ENCODE measurements at regions not wholly inside any gene's neighbourhood (a gene's known extent, or its start where the extent isn't known, plus 50 kb on each side); places are given as distances from the start of the nearest gene placed in this dataset.

DNA sequence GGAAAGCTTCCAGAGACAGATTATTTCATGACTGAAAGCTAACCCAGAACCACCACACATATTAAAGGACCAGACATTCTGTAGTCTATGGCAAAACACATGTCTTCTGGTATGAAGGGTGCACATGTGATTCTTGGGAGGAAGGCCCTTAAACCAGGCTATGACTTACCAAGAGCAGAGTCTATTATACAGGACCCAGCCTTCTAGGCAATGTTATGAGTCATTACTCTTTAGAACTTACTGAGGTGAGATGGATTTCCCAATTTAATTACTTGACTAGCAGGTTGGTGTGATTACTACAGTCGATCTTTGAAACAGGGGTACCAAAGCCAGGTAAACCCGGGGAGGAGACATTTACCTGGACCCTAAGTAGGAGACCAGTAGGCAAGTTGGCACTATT lies 350.8 kb downstream of the TRIB2 start:
- Mint-ChIP-seq H3K4me1 (no peaks in the 10 kb centered on the region), H3K4me3 (no peak overlapping the region), H3K9me3 (ENCODE audit: insufficient read depth) (no peaks in the 10 kb centered on the region), H3K27me3 (peaks cover 18% of the 10 kb centered on the region), H3K27ac (no peak overlapping the region)
- Histone ChIP-seq H2AFZ (ENCODE audit: insufficient read depth, low read depth, low read length, poor library complexity, severe bottlenecking) (no peak overlapping the region), H4K20me1 (ENCODE audit: control insufficient read depth, insufficient read depth, low read length, poor library complexity, severe bottlenecking) (no peaks in the 10 kb centered on the region), H3K79me2 (ENCODE audit: control insufficient read depth, insufficient read depth, low read length) (no peaks in the 10 kb centered on the region), H3K4me3 (ENCODE audit: control extremely low read depth in 1 of 5, extremely low read depth in 1 of 5, insufficient read depth in 1 of 5, low read depth in 2 of 5, low read length in 4 of 5) (no peak overlapping the region), H3K4me2 (replicated peaks; ENCODE audit: low read depth, low read length, poor library complexity, severe bottlenecking) (no peak overlapping the region), H3K4me1 (ENCODE audit: control insufficient read depth in 2 of 2, insufficient read depth in 2 of 2, low read length in 2 of 2) (no peaks in the 10 kb centered on the region), H3K27me3 (replicated peaks in 1 of 4; ENCODE audit: control extremely low read depth in 1 of 4, control insufficient read depth in 3 of 4, insufficient read depth in 4 of 4, low read length in 3 of 4) (peaks cover 0 to 10% (median 0%) of the 10 kb centered on the region in 4 experiments), H3K9ac (ENCODE audit: low read length) (no peak overlapping the region), H3K9me3 (ENCODE audit: control extremely low read depth in 1 of 3, control insufficient read depth in 2 of 3, insufficient read depth in 1 of 3, low read length in 2 of 3) (no peaks in the 10 kb centered on the region), H3K36me3 (replicated peaks in 1 of 2; ENCODE audit: control extremely low read depth in 1 of 2, control insufficient read depth in 1 of 2, extremely low read depth in 1 of 2, insufficient read depth in 2 of 2, low read length in 1 of 2) (no peaks in the 10 kb centered on the region), H3K27ac (ENCODE audit: low read length in 2 of 2) (no peak overlapping the region)
- 91% methylated on average over 2 of the region's 2 CpGs for WGBS (ENCODE audit: insufficient coverage)
- no peak for TF ChIP-seq EZH2 (IDR thresholded peaks at IDR 0.05; ENCODE audit: borderline replicate concordance, insufficient read depth, low read depth, low read length, poor library complexity, severe bottlenecking)
- TF ChIP-seq, protein P1, sequence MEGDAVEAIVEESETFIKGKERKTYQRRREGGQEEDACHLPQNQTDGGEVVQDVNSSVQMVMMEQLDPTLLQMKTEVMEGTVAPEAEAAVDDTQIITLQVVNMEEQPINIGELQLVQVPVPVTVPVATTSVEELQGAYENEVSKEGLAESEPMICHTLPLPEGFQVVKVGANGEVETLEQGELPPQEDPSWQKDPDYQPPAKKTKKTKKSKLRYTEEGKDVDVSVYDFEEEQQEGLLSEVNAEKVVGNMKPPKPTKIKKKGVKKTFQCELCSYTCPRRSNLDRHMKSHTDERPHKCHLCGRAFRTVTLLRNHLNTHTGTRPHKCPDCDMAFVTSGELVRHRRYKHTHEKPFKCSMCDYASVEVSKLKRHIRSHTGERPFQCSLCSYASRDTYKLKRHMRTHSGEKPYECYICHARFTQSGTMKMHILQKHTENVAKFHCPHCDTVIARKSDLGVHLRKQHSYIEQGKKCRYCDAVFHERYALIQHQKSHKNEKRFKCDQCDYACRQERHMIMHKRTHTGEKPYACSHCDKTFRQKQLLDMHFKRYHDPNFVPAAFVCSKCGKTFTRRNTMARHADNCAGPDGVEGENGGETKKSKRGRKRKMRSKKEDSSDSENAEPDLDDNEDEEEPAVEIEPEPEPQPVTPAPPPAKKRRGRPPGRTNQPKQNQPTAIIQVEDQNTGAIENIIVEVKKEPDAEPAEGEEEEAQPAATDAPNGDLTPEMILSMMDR (IDR thresholded peaks at IDR 0.05): no peak
- POLR2A ChIA-PET: no interaction called here
- CTCF ChIA-PET: no interaction called here
- ATAC-seq (ENCODE audit: low read depth): no peak
- intact Hi-C loops (cut with micrococcal nuclease): no loop called here
- no peak for DNase-seq

DNA sequence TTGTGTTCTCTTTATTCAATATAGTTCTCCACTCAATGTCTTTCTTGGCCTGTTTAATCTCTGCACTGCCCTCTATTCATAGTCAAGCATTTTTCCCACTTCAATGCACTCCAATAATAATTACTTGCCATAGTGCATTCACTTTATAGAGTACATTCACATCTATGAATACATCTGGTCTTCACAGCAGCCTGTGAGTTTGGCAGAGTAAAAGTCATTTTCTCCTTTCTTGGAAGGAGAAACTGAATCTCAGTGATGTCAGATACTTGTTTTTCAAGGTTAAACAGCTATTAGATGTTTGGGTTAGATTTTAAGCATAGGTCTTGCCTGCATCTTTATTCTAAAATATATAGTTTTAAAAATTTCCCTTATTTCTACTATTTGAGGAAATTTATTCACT lies 373.2 kb downstream of the TRIB2 start:
- ATAC-seq (ENCODE audit: low read depth) (no peak), DNase-seq (no peak)
- CTCF ChIA-PET: no interaction called here
- no peaks in the 10 kb centered on the region for H3K4me1 ChIP-seq (ENCODE audit: control insufficient read depth in 2 of 2, insufficient read depth in 2 of 2, low read length in 2 of 2)
- H4K20me1 ChIP-seq (ENCODE audit: control insufficient read depth, insufficient read depth, low read length, poor library complexity, severe bottlenecking): no peaks in the 10 kb centered on the region
- no peaks in the 10 kb centered on the region for H3K27me3 ChIP-seq (replicated peaks in 1 of 4; ENCODE audit: control extremely low read depth in 1 of 4, control insufficient read depth in 3 of 4, insufficient read depth in 4 of 4, low read length in 3 of 4)
- intact Hi-C loops (cut with micrococcal nuclease): no loop called here
- Mint-ChIP-seq H3K4me1 (no peaks in the 10 kb centered on the region), H3K9me3 (ENCODE audit: insufficient read depth) (no peaks in the 10 kb centered on the region), H3K27me3 (peaks cover 3% of the 10 kb centered on the region), H3K4me3 (no peak overlapping the region), H3K27ac (no peak overlapping the region)
- no peak for TF ChIP-seq EZH2 (IDR thresholded peaks at IDR 0.05; ENCODE audit: borderline replicate concordance, insufficient read depth, low read depth, low read length, poor library complexity, severe bottlenecking)
- TF ChIP-seq, protein P1 (IDR thresholded peaks at IDR 0.05): no peak
- H3K79me2 ChIP-seq (ENCODE audit: control insufficient read depth, insufficient read depth, low read length): no peaks in the 10 kb centered on the region
- no peak overlapping the region for H3K9ac ChIP-seq (ENCODE audit: low read length)
- no peak overlapping the region for H3K4me3 ChIP-seq (ENCODE audit: control extremely low read depth in 1 of 5, extremely low read depth in 1 of 5, insufficient read depth in 1 of 5, low read depth in 2 of 5, low read length in 4 of 5)
- H3K4me2 ChIP-seq (replicated peaks; ENCODE audit: low read depth, low read length, poor library complexity, severe bottlenecking): no peak overlapping the region
- POLR2A ChIA-PET: no interaction called here
- H3K9me3 ChIP-seq (ENCODE audit: control extremely low read depth in 1 of 3, control insufficient read depth in 2 of 3, insufficient read depth in 1 of 3, low read length in 2 of 3): no peaks in the 10 kb centered on the region
- H3K36me3 ChIP-seq (replicated peaks in 1 of 2; ENCODE audit: control extremely low read depth in 1 of 2, control insufficient read depth in 1 of 2, extremely low read depth in 1 of 2, insufficient read depth in 2 of 2, low read length in 1 of 2): no peaks in the 10 kb centered on the region
- H2AFZ ChIP-seq (ENCODE audit: insufficient read depth, low read depth, low read length, poor library complexity, severe bottlenecking): no peak overlapping the region
- no peak overlapping the region for H3K27ac ChIP-seq (ENCODE audit: low read length in 2 of 2)

Measured in B cell (primary cell).